ENCODE measurements at regions not wholly inside any gene's neighbourhood (a gene's known extent, or its start where the extent isn't known, plus 50 kb on each side); places are given as distances from the start of the nearest gene placed in this dataset.

DNA sequence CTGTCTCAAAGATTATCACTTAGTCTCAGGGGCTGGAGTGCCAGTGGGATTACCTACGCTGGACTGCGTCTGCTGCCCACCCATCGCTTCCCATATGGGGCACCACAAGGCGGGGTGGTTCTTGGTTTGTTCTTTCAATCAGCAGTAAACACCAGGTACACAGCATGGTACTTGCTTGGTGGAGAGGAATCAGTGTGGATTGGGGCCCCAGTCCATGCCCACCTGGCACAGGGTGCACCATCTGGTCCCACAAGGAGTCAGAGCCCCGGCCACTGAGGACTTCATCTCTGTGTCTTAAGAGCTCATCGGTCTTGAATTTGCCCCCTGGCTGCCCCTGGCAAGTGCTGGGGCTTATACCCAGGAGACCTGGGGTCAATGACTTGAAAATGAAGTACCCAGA is 96.2 kb downstream of the GLI2 start:
- 97% methylated on average over 6 of the region's 6 CpGs for WGBS

GRCh38 chr2:120832296-120833070 is 96.8 kb downstream of the GLI2 start:
- H3K27me3 ChIP-seq (ENCODE audit: control insufficient read depth in 2 of 2, insufficient read depth in 1 of 2, low read length in 1 of 2), result no peaks in the 10 kb centered on the region
- no peak for DNase-seq (ENCODE audit: low read depth in 6 of 9, low spot score in 9 of 9)
- H3K27ac ChIP-seq (ENCODE audit: low read depth in 1 of 2, low read length in 1 of 2), result no peak overlapping the region
- peaks cover 0 to 2% of the 10 kb centered on the region in 2 donors for H3K4me1 ChIP-seq (ENCODE audit: control insufficient read depth in 2 of 2, insufficient read depth in 2 of 2, low read length in 2 of 2)
- WGBS, result 92% methylated on average over 11 of the region's 11 CpGs
- no peaks in the 10 kb centered on the region for H3K36me3 ChIP-seq (ENCODE audit: control insufficient read depth in 2 of 2, insufficient read depth in 2 of 2, low read length in 1 of 2)
- H3K9me3 ChIP-seq (ENCODE audit: control insufficient read depth in 2 of 2, insufficient read depth in 1 of 2, low read length in 1 of 2), result no peaks in the 10 kb centered on the region
- H3K4me3 ChIP-seq (ENCODE audit: low read length in 2 of 2), result no peak overlapping the region

More for the DNA sequence above, 96.2 kb downstream of the GLI2 start:
- H3K27ac ChIP-seq (ENCODE audit: low read depth in 1 of 2, low read length in 1 of 2), result no peak overlapping the region
- H3K36me3 ChIP-seq (ENCODE audit: control insufficient read depth in 2 of 2, insufficient read depth in 2 of 2, low read length in 1 of 2), result no peaks in the 10 kb centered on the region
- peaks cover 0 to 2% of the 10 kb centered on the region in 2 donors for H3K4me1 ChIP-seq (ENCODE audit: control insufficient read depth in 2 of 2, insufficient read depth in 2 of 2, low read length in 2 of 2)
- no peak for DNase-seq (ENCODE audit: low read depth in 6 of 9, low spot score in 9 of 9)
- no peak overlapping the region for H3K4me3 ChIP-seq (ENCODE audit: low read length in 2 of 2)
- no peaks in the 10 kb centered on the region for H3K9me3 ChIP-seq (ENCODE audit: control insufficient read depth in 2 of 2, insufficient read depth in 1 of 2, low read length in 1 of 2)
- H3K27me3 ChIP-seq (ENCODE audit: control insufficient read depth in 2 of 2, insufficient read depth in 1 of 2, low read length in 1 of 2), result no peaks in the 10 kb centered on the region

GRCh38 chr2:120833127-120833675 is 97.5 kb downstream of the GLI2 start:
- no peaks in the 10 kb centered on the region for H3K27me3 ChIP-seq (ENCODE audit: control insufficient read depth in 2 of 2, insufficient read depth in 1 of 2, low read length in 1 of 2)
- no peak overlapping the region for H3K4me3 ChIP-seq (ENCODE audit: low read length in 2 of 2)
- H3K4me1 ChIP-seq (ENCODE audit: control insufficient read depth in 2 of 2, insufficient read depth in 2 of 2, low read length in 2 of 2), result peaks cover 0 to 2% of the 10 kb centered on the region in 2 donors
- H3K36me3 ChIP-seq (ENCODE audit: control insufficient read depth in 2 of 2, insufficient read depth in 2 of 2, low read length in 1 of 2), result no peaks in the 10 kb centered on the region
- no peak overlapping the region for H3K27ac ChIP-seq (ENCODE audit: low read depth in 1 of 2, low read length in 1 of 2)
- no peak for DNase-seq (ENCODE audit: low read depth in 6 of 9, low spot score in 9 of 9)
- 97% methylated on average over 3 of the region's 3 CpGs for WGBS
- no peaks in the 10 kb centered on the region for H3K9me3 ChIP-seq (ENCODE audit: control insufficient read depth in 2 of 2, insufficient read depth in 1 of 2, low read length in 1 of 2)

GRCh38 chr2:120834206-120834605 is 98.5 kb downstream of the GLI2 start:
- WGBS, result 95% methylated on average over 3 of the region's 3 CpGs
- H3K4me1 ChIP-seq (ENCODE audit: control insufficient read depth in 2 of 2, insufficient read depth in 2 of 2, low read length in 2 of 2), result no peaks in the 10 kb centered on the region
- no peak for DNase-seq (ENCODE audit: low read depth in 6 of 9, low spot score in 9 of 9)

GRCh38 chr2:120836281-120836680 is 100.6 kb downstream of the GLI2 start:
- Histone ChIP-seq H3K27me3 (ENCODE audit: control insufficient read depth in 2 of 2, insufficient read depth in 1 of 2, low read length in 1 of 2) (no peaks in the 10 kb centered on the region), H3K27ac (ENCODE audit: low read depth in 1 of 2, low read length in 1 of 2) (no peak overlapping the region), H3K9me3 (ENCODE audit: control insufficient read depth in 2 of 2, insufficient read depth in 1 of 2, low read length in 1 of 2) (no peaks in the 10 kb centered on the region), H3K4me3 (ENCODE audit: low read length in 2 of 2) (no peak overlapping the region), H3K36me3 (ENCODE audit: control insufficient read depth in 2 of 2, insufficient read depth in 2 of 2, low read length in 1 of 2) (no peaks in the 10 kb centered on the region), H3K4me1 (ENCODE audit: control insufficient read depth in 2 of 2, insufficient read depth in 2 of 2, low read length in 2 of 2) (no peaks in the 10 kb centered on the region)
- no peak for DNase-seq (ENCODE audit: low read depth in 6 of 9, low spot score in 9 of 9)
- WGBS, result 96% methylated on average over 5 of the region's 5 CpGs

More at GRCh38 chr2:120834206-120834605, 98.5 kb downstream of the GLI2 start:
- Histone ChIP-seq H3K27me3 (ENCODE audit: control insufficient read depth in 2 of 2, insufficient read depth in 1 of 2, low read length in 1 of 2) (no peaks in the 10 kb centered on the region), H3K36me3 (ENCODE audit: control insufficient read depth in 2 of 2, insufficient read depth in 2 of 2, low read length in 1 of 2) (no peaks in the 10 kb centered on the region), H3K9me3 (ENCODE audit: control insufficient read depth in 2 of 2, insufficient read depth in 1 of 2, low read length in 1 of 2) (no peaks in the 10 kb centered on the region), H3K4me3 (ENCODE audit: low read length in 2 of 2) (no peak overlapping the region), H3K27ac (ENCODE audit: low read depth in 1 of 2, low read length in 1 of 2) (no peak overlapping the region)

DNA sequence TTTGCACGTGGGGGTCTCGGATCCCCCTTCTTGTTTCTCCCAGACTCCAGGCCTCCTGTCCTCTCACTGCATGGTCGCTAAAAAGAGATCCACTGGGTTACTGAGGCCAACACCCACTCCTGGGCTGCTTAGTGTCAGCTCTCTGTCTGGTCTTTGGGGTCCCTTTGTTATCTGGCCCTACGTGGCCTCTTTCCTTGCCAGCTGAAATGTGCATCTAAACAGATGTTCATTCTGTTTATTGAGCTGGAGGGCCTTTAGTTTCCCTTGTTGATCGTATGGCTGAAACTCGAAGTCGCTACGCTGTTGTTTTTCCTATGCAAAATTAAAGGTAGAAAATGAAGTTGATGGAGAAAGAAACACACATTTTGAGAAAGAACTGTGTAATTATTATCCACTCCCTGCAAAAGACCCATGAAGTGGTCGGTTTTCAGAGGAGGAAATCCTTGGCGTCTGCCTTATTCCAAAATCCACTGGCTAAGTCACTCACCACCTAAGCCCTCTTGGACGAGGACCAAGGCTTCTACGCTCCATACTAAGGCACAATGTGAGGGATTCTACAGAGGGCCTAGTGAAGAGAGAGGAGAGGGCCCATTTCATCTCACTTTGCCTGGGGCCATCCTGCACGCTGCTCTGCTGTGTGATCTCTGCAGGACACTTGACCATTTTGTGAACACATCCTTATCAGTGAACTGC is 105.3 kb downstream of the GLI2 start:
- Histone ChIP-seq H3K36me3 (ENCODE audit: control insufficient read depth in 2 of 2, insufficient read depth in 2 of 2, low read length in 1 of 2) (no peaks in the 10 kb centered on the region), H3K27me3 (ENCODE audit: control insufficient read depth in 2 of 2, insufficient read depth in 1 of 2, low read length in 1 of 2) (no peaks in the 10 kb centered on the region), H3K9me3 (ENCODE audit: control insufficient read depth in 2 of 2, insufficient read depth in 1 of 2, low read length in 1 of 2) (no peaks in the 10 kb centered on the region), H3K4me1 (ENCODE audit: control insufficient read depth in 2 of 2, insufficient read depth in 2 of 2, low read length in 2 of 2) (no peaks in the 10 kb centered on the region), H3K4me3 (ENCODE audit: low read length in 2 of 2) (no peak overlapping the region), H3K27ac (ENCODE audit: low read depth in 1 of 2, low read length in 1 of 2) (no peak overlapping the region)
- no peak for DNase-seq (ENCODE audit: low read depth in 6 of 9, low spot score in 9 of 9)
- 91% methylated on average over 13 of the region's 13 CpGs for WGBS

- no peak for DNase-seq (ENCODE audit: low read depth in 6 of 9, low spot score in 9 of 9)
- Histone ChIP-seq H3K27ac (ENCODE audit: low read depth in 1 of 2, low read length in 1 of 2) (no peak overlapping the region), H3K4me1 (ENCODE audit: control insufficient read depth in 2 of 2, insufficient read depth in 2 of 2, low read length in 2 of 2) (peaks cover 0 to 7% of the 10 kb centered on the region in 2 donors), H3K36me3 (ENCODE audit: control insufficient read depth in 2 of 2, insufficient read depth in 2 of 2, low read length in 1 of 2) (no peaks in the 10 kb centered on the region), H3K4me3 (ENCODE audit: low read length in 2 of 2) (no peak overlapping the region), H3K9me3 (ENCODE audit: control insufficient read depth in 2 of 2, insufficient read depth in 1 of 2, low read length in 1 of 2) (no peaks in the 10 kb centered on the region), H3K27me3 (ENCODE audit: control insufficient read depth in 2 of 2, insufficient read depth in 1 of 2, low read length in 1 of 2) (no peaks in the 10 kb centered on the region)
- 96% methylated on average over 12 of the region's 12 CpGs for WGBS
These were observed 107.1 kb downstream of the GLI2 start for GRCh38 chr2:120842456-120843439.

DNA sequence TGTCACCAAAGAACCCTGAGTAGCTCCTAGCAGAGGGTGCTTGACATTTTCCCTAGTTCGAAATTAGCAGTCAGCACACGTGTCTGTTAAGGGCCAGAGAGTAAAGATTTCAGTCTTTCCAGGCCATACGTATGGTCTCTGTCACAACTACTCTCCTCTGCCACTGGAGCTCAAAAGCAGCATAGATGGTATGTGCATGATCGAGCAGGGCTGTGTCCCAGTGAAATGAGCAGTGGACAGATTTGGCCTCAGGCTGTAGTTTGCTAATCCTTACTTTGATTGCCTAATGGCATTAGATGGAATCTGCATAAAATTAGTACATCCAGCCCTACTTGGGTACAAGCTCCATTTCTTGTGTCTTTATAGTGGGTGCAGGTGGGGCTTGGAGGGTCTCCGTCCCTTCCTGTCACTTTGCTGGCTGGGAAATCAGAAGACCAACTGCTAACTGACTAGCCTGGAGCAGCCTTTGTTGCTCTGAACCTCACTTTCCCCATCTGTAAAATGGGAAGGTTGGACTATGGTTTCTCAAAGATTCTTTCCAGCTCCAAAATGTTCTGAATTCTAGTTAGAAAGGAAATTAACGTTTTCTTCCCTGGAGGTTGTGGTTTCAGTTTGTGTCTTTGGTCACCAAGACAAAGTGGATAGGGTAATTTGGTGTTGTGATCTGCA is 108.5 kb downstream of the GLI2 start:
- 91% methylated on average over 6 of the region's 6 CpGs for WGBS
- no peak for DNase-seq (ENCODE audit: low read depth in 6 of 9, low spot score in 9 of 9)

More for the DNA sequence above, 108.5 kb downstream of the GLI2 start:
- H3K9me3 ChIP-seq (ENCODE audit: control insufficient read depth in 2 of 2, insufficient read depth in 1 of 2, low read length in 1 of 2), result no peaks in the 10 kb centered on the region
- H3K27me3 ChIP-seq (ENCODE audit: control insufficient read depth in 2 of 2, insufficient read depth in 1 of 2, low read length in 1 of 2), result no peaks in the 10 kb centered on the region
- peak overlapping the region in 1 of 2 donors; percentile 13 for H3K27ac ChIP-seq (ENCODE audit: low read depth in 1 of 2, low read length in 1 of 2)
- peaks cover 0 to 11% of the 10 kb centered on the region in 2 donors for H3K4me1 ChIP-seq (ENCODE audit: control insufficient read depth in 2 of 2, insufficient read depth in 2 of 2, low read length in 2 of 2)
- no peaks in the 10 kb centered on the region for H3K36me3 ChIP-seq (ENCODE audit: control insufficient read depth in 2 of 2, insufficient read depth in 2 of 2, low read length in 1 of 2)
- no peak overlapping the region for H3K4me3 ChIP-seq (ENCODE audit: low read length in 2 of 2)

All from thymus (tissue), 11 donors.